ENCODE measurements at regions not wholly inside any gene's neighbourhood (a gene's known extent, or its start where the extent isn't known, plus 50 kb on each side); places are given as distances from the start of the nearest gene placed in this dataset.

DNA sequence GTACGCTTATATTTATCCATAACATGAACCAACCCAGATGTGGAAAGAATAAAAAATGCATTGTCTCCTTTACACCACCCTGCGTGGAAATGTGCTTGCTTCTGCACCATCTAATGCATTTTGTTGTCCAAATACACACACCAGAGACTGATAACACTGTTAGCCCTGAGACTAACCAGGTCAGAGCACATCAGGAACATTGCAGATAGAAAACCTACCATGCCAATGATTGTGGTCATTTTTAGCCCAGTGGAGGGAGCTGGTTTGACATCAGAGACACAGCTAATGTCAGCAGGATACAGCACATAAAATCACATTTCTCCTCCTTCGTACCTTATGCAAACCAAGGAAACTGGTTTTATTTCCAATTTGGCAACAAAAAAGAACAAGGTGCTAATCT lies 528.7 kb downstream of the DOK5 start:
- ATAC-seq (ENCODE audit: low read depth): no peak
- H3K4me3 Mint-ChIP-seq: no peak overlapping the region
- no peak overlapping the region for H3K4me2 ChIP-seq (replicated peaks; ENCODE audit: low read depth, low read length, poor library complexity, severe bottlenecking)
- 67% methylated on average over 1 of the region's 3 CpGs for WGBS (ENCODE audit: insufficient coverage)
- H3K4me3 ChIP-seq (ENCODE audit: control extremely low read depth in 1 of 5, extremely low read depth in 1 of 5, insufficient read depth in 1 of 5, low read depth in 2 of 5, low read length in 4 of 5): no peak overlapping the region
- no peaks in the 10 kb centered on the region for H3K36me3 ChIP-seq (replicated peaks in 1 of 2; ENCODE audit: control extremely low read depth in 1 of 2, control insufficient read depth in 1 of 2, extremely low read depth in 1 of 2, insufficient read depth in 2 of 2, low read length in 1 of 2)
- no peak overlapping the region for H3K27ac ChIP-seq (ENCODE audit: low read length in 2 of 2)
- no peaks in the 10 kb centered on the region for H3K27me3 ChIP-seq (replicated peaks in 1 of 4; ENCODE audit: control extremely low read depth in 1 of 4, control insufficient read depth in 3 of 4, insufficient read depth in 4 of 4, low read length in 3 of 4)
- no peaks in the 10 kb centered on the region for H3K4me1 ChIP-seq (ENCODE audit: control insufficient read depth in 2 of 2, insufficient read depth in 2 of 2, low read length in 2 of 2)
- intact Hi-C loops (cut with micrococcal nuclease): no loop called here
- TF ChIP-seq EZH2 (IDR thresholded peaks at IDR 0.05; ENCODE audit: borderline replicate concordance, insufficient read depth, low read depth, low read length, poor library complexity, severe bottlenecking): no peak
- TF ChIP-seq, protein P1, sequence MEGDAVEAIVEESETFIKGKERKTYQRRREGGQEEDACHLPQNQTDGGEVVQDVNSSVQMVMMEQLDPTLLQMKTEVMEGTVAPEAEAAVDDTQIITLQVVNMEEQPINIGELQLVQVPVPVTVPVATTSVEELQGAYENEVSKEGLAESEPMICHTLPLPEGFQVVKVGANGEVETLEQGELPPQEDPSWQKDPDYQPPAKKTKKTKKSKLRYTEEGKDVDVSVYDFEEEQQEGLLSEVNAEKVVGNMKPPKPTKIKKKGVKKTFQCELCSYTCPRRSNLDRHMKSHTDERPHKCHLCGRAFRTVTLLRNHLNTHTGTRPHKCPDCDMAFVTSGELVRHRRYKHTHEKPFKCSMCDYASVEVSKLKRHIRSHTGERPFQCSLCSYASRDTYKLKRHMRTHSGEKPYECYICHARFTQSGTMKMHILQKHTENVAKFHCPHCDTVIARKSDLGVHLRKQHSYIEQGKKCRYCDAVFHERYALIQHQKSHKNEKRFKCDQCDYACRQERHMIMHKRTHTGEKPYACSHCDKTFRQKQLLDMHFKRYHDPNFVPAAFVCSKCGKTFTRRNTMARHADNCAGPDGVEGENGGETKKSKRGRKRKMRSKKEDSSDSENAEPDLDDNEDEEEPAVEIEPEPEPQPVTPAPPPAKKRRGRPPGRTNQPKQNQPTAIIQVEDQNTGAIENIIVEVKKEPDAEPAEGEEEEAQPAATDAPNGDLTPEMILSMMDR (IDR thresholded peaks at IDR 0.05): no peak
- no peaks in the 10 kb centered on the region for H3K79me2 ChIP-seq (ENCODE audit: control insufficient read depth, insufficient read depth, low read length)
- H3K9me3 ChIP-seq (ENCODE audit: control extremely low read depth in 1 of 3, control insufficient read depth in 2 of 3, insufficient read depth in 1 of 3, low read length in 2 of 3): peaks cover 0 to 3% (median 0%) of the 10 kb centered on the region in 3 donors
- H2AFZ ChIP-seq (ENCODE audit: insufficient read depth, low read depth, low read length, poor library complexity, severe bottlenecking): no peak overlapping the region
- H4K20me1 ChIP-seq (ENCODE audit: control insufficient read depth, insufficient read depth, low read length, poor library complexity, severe bottlenecking): no peaks in the 10 kb centered on the region
- no peak for DNase-seq
- ChIA-PET CTCF (no interaction called here), POLR2A (no interaction called here)
- no peak overlapping the region for H3K27ac Mint-ChIP-seq
- H3K9ac ChIP-seq (ENCODE audit: low read length): no peak overlapping the region
- H3K27me3 Mint-ChIP-seq: no peaks in the 10 kb centered on the region
- no peaks in the 10 kb centered on the region for H3K4me1 Mint-ChIP-seq
- no peaks in the 10 kb centered on the region for H3K9me3 Mint-ChIP-seq (ENCODE audit: insufficient read depth)

DNA sequence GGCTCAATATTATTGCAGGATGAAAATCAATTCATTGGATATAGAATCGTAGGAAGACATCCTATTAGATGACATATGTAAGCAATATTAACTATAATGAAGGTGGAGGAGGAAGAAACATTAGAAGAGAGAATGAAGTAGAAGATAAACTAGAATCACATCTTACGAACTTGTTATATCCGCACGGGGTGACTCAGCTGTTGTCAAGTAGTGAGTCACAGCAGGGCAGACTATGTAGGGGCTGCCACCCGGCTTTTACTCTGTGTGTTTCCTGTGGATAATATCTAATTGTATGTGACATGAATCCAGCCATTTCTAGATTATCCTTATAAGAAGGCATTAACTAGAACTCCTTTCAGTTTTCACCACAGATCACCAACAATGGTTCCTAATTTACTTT lies 520.2 kb downstream of the DOK5 start:
- H3K79me2 ChIP-seq (ENCODE audit: control insufficient read depth, insufficient read depth, low read length): no peaks in the 10 kb centered on the region
- intact Hi-C loops (cut with micrococcal nuclease): no loop called here
- TF ChIP-seq, protein P1 (IDR thresholded peaks at IDR 0.05): no peak
- TF ChIP-seq EZH2 (IDR thresholded peaks at IDR 0.05; ENCODE audit: borderline replicate concordance, insufficient read depth, low read depth, low read length, poor library complexity, severe bottlenecking): no peak
- no peaks in the 10 kb centered on the region for H3K4me1 ChIP-seq (ENCODE audit: control insufficient read depth in 2 of 2, insufficient read depth in 2 of 2, low read length in 2 of 2)
- POLR2A ChIA-PET: no interaction called here
- no peak overlapping the region for H2AFZ ChIP-seq (ENCODE audit: insufficient read depth, low read depth, low read length, poor library complexity, severe bottlenecking)
- Mint-ChIP-seq H3K4me3 (no peak overlapping the region), H3K4me1 (no peaks in the 10 kb centered on the region), H3K27me3 (no peaks in the 10 kb centered on the region), H3K27ac (no peak overlapping the region), H3K9me3 (ENCODE audit: insufficient read depth) (no peaks in the 10 kb centered on the region)
- H3K27me3 ChIP-seq (replicated peaks in 1 of 4; ENCODE audit: control extremely low read depth in 1 of 4, control insufficient read depth in 3 of 4, insufficient read depth in 4 of 4, low read length in 3 of 4): no peaks in the 10 kb centered on the region
- DNase-seq (no peak), ATAC-seq (ENCODE audit: low read depth) (no peak)
- no peaks in the 10 kb centered on the region for H3K36me3 ChIP-seq (replicated peaks in 1 of 2; ENCODE audit: control extremely low read depth in 1 of 2, control insufficient read depth in 1 of 2, extremely low read depth in 1 of 2, insufficient read depth in 2 of 2, low read length in 1 of 2)
- H3K4me3 ChIP-seq (ENCODE audit: control extremely low read depth in 1 of 5, extremely low read depth in 1 of 5, insufficient read depth in 1 of 5, low read depth in 2 of 5, low read length in 4 of 5): no peak overlapping the region
- WGBS (ENCODE audit: insufficient coverage): 97% methylated on average over 3 of the region's 5 CpGs
- no peaks in the 10 kb centered on the region for H3K9me3 ChIP-seq (ENCODE audit: control extremely low read depth in 1 of 3, control insufficient read depth in 2 of 3, insufficient read depth in 1 of 3, low read length in 2 of 3)
- H3K27ac ChIP-seq (ENCODE audit: low read length in 2 of 2): no peak overlapping the region
- no peak overlapping the region for H3K9ac ChIP-seq (ENCODE audit: low read length)
- CTCF ChIA-PET: no interaction called here
- no peak overlapping the region for H3K4me2 ChIP-seq (replicated peaks; ENCODE audit: low read depth, low read length, poor library complexity, severe bottlenecking)
- H4K20me1 ChIP-seq (ENCODE audit: control insufficient read depth, insufficient read depth, low read length, poor library complexity, severe bottlenecking): no peaks in the 10 kb centered on the region
